Bone marrow (tissue), 2 donors: ENCODE measurements at regions not wholly inside any gene's neighbourhood (a gene's known extent, or its start where the extent isn't known, plus 50 kb on each side); places are given as distances from the start of the nearest gene placed in this dataset.
"Not testable (repeated sequence)": the region's sequence is repeated elsewhere in the genome, so short reads cannot be mapped to it uniquely, and the experiment has no call there.

Experiments
- DNase-seq, 2 donors: peaks; one replicate each; lab custom pipeline; 2025; lab: John Stamatoyannopoulos, UW

- no peak for DNase-seq
Measured at GRCh38 chr18:1846640-1847039, 724.7 kb downstream of the METTL4 start.

DNA sequence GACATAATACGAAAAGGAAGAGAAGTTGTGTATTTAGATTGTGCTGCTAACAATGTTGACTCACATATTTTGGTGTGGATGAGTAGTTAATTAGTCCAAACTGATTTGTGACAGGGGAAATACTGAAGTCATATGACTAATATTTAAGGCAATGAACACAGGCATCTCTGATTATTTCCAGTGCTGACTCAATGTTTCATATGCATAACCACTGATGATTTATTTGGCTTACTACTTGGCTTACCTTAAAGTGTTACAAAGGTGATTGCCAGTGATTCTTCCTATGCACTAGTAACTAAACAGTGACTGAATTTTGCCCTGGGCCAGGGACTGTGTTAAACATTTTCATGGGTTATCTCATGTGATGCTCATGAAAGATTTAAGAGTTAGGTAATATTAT lies 722.6 kb downstream of the METTL4 start:
- no peak for DNase-seq

DNA sequence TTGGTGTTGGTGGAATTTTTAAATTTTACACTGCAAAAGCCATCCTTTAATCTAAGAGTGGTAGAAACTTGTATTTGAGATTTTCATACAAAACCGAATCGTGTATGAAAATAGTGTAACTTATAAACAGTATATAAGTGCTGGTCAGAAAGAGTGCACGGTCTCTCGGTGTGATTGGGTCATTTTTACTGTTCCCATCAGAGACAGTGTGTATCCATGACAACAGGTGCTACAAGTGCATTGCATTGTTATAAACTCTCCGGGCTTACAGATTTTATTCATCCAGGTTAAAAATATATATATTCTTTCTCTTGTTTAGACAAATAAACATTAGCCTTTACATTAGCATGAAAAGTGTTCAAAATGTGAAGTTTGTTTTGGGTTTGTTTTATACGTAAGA lies 721.9 kb downstream of the METTL4 start:
- no peak for DNase-seq

- not testable (repeated sequence) for DNase-seq
Measured at GRCh38 chr18:1857281-1857680, 714.0 kb downstream of the METTL4 start.

DNA sequence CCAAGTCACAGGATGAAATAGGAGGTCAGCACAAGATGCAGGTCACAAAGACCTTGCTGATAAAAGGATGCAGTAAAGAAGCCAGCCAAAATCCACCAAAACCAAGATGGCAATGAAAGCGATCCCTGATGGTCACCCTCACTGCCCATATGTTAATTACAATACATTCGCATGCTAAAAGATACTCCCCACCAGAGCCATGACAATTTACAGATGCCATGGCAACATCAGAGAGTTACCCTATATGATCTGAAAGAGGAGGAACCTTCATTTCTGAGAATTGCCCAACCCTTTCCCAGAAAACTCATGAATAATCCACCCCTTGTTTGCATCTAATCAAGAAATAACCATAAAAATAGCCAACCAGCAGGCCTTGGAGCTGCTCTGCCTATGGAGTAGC lies 709.8 kb downstream of the METTL4 start:
- DNase-seq = no peak

DNA sequence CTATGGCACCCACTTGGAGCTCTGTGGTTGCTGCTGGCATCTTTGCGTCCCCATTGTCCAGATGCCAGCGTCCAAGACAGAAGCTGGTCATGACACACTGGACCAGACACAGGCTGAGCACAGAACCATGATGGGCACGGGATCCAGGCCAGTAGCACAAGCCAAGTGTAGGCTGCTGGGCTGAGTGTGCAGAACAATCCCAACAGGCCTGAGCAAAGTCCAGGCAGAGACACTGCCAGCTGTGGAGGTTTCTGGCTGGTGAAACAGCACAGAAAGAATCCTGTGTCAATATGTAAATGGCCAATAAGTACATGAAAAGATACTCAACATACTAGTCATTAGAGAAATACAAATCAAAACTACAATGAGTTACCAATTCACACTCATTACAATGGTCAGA lies 705.4 kb downstream of the METTL4 start:
- no peak for DNase-seq

DNA sequence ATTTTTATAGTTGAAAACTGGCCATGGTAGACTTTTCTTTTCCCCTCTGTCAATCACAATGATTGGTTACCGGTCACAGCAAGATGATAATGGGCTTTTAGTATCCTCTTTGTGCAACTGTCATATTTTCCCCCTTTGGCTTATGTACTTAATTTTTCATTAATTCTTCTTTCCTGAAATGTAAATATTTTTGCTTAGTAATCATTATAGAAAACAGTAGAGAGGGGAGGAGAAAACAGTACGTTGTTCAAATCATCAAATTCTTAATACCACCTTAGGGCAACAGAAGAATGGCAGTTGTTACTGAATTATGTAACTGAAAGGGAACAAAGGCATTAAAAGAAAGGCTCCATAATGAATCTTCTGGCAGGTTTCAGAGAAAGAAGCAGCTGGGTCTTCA lies 699.0 kb downstream of the METTL4 start:
- no peak for DNase-seq

DNA sequence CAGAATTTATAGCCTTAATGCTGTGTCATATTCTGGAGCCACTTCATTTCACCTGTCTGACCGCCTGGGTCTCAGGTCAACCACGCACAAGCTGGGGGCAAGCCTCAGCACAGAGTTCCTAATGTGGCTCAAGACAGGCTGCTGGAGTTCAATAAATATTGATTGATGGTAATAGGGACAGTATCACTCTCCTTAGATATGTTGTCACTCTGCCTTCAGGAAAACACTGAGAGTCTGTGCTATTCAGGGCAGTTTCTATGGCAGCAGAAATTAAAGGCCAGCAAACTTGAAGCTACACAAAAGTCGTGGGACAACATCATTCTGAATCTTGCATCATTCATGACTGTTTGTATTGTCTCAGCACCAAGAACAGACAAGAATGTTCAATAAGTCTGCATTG lies 696.1 kb downstream of the METTL4 start:
- no peak for DNase-seq

DNA sequence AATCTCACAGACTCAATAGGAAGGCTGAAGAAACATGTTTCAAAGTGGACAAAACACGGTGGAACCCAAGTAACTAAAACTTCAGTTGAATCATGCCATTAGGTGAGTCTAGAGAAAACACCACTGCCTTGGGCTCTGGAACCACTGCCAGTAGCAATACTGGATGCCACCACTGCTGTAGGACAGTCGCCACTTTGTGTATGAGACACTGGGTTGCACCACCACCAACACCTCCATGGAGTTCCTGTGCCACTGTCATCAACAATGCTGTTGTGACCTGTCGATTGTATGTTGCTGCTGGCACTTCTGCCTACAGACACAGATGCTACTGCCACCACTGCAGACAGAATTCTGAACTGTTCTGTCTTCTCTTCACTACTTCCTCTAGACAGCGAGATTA lies 686.7 kb downstream of the METTL4 start:
- no peak for DNase-seq

GRCh38 chr18:1891641-1892040 lies 679.7 kb downstream of the METTL4 start:
- no peak for DNase-seq

- no peak for DNase-seq
Measured at GRCh38 chr18:1892191-1892590, 679.1 kb downstream of the METTL4 start.

- no peak for DNase-seq
Measured at GRCh38 chr18:1895456-1896185, 675.7 kb downstream of the METTL4 start.

GRCh38 chr18:1906421-1906820 lies 664.9 kb downstream of the METTL4 start:
- DNase-seq = no peak

GRCh38 chr18:1907470-1908206 lies 663.7 kb downstream of the METTL4 start:
- no peak for DNase-seq

- DNase-seq = no peak
Measured at GRCh38 chr18:1914489-1914888, 656.8 kb downstream of the METTL4 start.

DNA sequence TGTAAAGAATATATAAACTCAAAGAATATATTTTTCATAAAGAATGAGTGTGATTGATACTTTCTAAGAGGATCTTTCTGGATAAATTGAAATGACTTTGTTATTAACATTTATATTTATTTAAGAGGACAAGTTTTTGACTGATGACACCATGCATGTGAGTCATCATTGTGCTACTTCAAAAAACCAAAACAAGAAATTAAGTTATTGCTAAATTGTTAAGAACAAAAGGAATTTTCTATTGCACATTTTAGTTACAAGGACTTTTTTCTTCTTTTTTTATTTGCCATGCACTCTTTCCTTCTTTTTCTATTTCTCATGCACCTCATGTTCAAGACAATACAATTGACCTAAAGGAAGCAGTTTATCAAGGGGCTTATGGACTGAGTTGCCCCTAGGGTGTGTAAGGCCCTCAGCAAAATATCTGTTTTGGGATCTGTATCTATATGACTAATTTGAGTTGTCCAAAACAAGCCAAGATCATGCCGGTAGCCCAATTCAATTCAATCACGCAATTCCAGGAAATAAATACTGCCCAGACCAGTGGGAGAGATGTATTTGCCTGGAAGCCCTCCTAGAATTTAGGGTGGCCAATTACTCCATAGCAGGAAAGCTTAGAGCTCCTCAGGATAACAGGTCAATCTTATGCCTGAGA lies 654.3 kb downstream of the METTL4 start:
- no peak for DNase-seq

- DNase-seq = no peak
Measured at GRCh38 chr18:1917569-1917968, 653.7 kb downstream of the METTL4 start.

GRCh38 chr18:1922066-1922465 lies 649.2 kb downstream of the METTL4 start:
- no peak for DNase-seq

DNA sequence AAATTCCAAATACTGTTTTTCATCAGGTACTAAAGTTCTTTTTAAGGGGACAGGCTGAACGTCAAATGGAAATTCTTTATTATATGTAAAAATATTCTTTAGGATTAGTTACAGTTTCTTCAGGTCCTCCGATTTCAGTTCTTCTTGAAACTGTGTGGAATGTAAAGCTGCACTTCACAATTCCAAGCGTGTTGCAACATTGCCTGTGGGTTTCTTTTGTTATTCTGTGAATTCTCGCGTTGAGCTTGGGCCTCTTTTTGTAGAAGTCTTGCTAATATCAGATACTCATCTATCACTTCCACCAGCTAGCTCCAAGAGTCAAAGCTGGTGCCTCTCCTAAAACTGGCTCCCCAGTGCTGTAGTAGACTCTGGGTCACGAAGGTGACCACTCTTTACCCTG lies 642.6 kb downstream of the METTL4 start:
- DNase-seq = no peak

- no peak for DNase-seq
Measured at GRCh38 chr18:1929720-1930119, 641.6 kb downstream of the METTL4 start.

DNA sequence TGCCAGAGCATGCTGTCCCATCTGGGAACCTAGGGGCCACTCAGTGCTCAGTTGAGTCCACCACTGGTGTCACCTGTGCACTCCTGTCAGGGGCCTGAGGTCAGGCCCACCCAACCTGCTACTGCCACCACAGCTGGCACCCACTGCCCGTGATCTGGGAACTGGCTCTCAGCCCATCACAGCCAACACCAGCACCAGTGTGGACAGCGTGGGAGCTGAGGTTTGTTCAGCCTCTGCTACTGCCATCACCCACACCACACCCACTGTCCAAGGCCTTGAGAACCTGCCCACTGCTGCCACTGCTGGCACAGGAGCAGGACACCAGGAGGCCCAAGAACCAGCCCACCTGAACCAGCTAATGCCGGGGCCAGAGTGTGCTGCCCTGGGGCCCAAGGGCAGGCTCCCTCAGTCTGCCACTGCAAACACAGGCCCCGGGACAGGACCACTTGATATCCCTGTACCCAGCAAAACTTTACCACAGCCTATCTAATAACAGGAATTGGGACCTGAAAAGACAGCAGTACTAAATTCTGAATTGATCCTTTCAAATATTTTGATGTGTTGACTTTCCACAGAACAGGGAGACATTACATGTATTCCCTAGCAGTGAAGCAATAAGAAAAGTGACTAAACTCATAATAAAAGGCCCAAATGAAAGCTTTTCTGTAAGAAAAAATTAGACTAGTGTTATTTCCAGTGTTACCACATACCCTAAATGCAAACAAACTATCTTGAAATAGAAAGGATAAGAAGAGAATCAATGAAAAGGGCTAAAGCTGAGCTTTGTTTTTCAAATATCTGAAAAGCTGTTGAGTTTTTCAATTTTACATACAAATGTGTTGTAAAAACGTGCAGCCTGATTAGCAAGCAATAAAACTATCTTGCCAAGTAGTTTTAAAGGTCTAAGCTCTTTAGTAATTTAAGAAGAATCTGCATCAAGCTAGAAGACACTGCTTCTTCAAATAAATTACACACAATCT lies 640.7 kb downstream of the METTL4 start:
- no peak for DNase-seq

DNA sequence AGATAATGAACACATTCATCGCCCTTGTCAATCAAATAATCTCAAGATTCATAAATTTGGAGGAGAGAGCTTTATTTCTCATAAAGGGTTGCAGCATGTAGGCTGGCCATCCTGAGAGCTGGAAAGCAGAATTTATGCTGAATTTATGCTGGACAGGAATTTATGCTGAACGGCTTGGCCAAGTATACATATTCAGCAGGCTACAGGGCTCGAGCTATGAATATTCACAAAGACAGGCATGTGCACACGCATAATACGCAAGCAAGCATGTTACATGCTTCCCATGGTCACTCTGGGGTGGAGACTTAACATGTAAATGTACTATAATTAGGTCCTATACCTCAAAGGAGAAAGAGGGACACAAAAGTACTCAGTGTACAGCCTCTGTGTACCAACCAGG lies 618.8 kb downstream of the METTL4 start:
- no peak for DNase-seq
